Endothelial cell of umbilical vein (primary cell): ENCODE measurements at regions not wholly inside any gene's neighbourhood (a gene's known extent, or its start where the extent isn't known, plus 50 kb on each side); places are given as distances from the start of the nearest gene placed in this dataset.

Source experiments
- BruUV-seq: library from RNA; stranded (reverse); fragments of 400-500 nt; replicated peaks from 2 replicates; lab custom pipeline; 2021; lab: Mats Ljungman, UMichigan
- CTCF ChIA-PET: fragments of 300-600, 350-600 bp; sonication (Branson Sonifier 250); formaldehyde crosslinking; loops from one replicate; lab custom pipeline; 2021; ENCODE audit warnings: antibody characterized with exemption, inconsistent platforms; lab: Charles Lee
- POLR2A ChIA-PET: fragments of 300-600, 350-600 bp; sonication (Branson Sonifier 250); formaldehyde crosslinking; loops from one replicate; lab custom pipeline; 2021; ENCODE audit warnings: antibody characterized with exemption, inconsistent platforms; lab: Charles Lee
- DNase-seq: peaks from one replicate; pipeline ENCODE4 v3.0.0-alpha.2; 2011; ENCODE audit warnings: low read depth, low spot score
- FAIRE-seq: peaks from 2 replicates; lab custom pipeline; 2011; peaks lifted over from hg19 to GRCh38; lab: Jason Lieb, UNC
- H2AFZ ChIP-seq: 2 replicates; pipeline ENCODE4 v1.6.0; 2012; ENCODE audit warnings: low read depth, low read length, control low read depth, inconsistent platforms
- H3K27ac ChIP-seq: 2 replicates; pipeline ENCODE4 v1.5.1; 2011; ENCODE audit warnings: low read depth, mild to moderate bottlenecking, control low read depth, low read length, moderate library complexity; ENCODE audit not compliant: insufficient read depth
- H3K27me3 ChIP-seq, 2 experiments: 2 replicates each; pipeline versions ENCODE4 v1.6.0 to v1.6.1; 2011; ENCODE audit warnings: low read length in 2 of 2, mixed read lengths in 1 of 2; ENCODE audit not compliant: control insufficient read depth in 2 of 2, insufficient read depth in 2 of 2
- H3K36me3 ChIP-seq, 2 experiments: 2 replicates in 1 of 2; 3 replicates in 1 of 2; pipeline ENCODE4 v1.5.1; 2011; ENCODE audit warnings: low read length in 2 of 2, mild to moderate bottlenecking in 1 of 2, moderate library complexity in 1 of 2; ENCODE audit not compliant: control insufficient read depth in 2 of 2, insufficient read depth in 2 of 2; ENCODE audit errors: extremely low read depth in 1 of 2
- H3K4me1 ChIP-seq: 3 replicates; pipeline ENCODE4 v1.5.1; 2011; ENCODE audit warnings: mild to moderate bottlenecking, low read length; ENCODE audit not compliant: control insufficient read depth, insufficient read depth; ENCODE audit errors: extremely low read depth
- H3K4me2 ChIP-seq: 2 replicates; pipeline ENCODE4 v1.6.1; 2011; ENCODE audit warnings: low read length, control low read depth, mixed read lengths; ENCODE audit not compliant: insufficient read depth
- H3K4me3 ChIP-seq, 3 experiments: fragments of 200-600 bp in 1 of 3; sonication (generic), shearing (Covaris generic) in 1 of 3; replicated peaks in 1 of 3; 2 replicates each; pipeline ENCODE4 v1.5.1; 2011 to 2016; ENCODE audit warnings: control low read depth in 3 of 3, low read length in 3 of 3, mild to moderate bottlenecking in 2 of 3, inconsistent platforms in 1 of 3, low read depth in 1 of 3, moderate library complexity in 1 of 3; ENCODE audit not compliant: insufficient read depth in 1 of 3
- H3K79me2 ChIP-seq: 2 replicates; pipeline ENCODE4 v1.6.0; 2012; ENCODE audit warnings: low read length, inconsistent platforms; ENCODE audit not compliant: control insufficient read depth, insufficient read depth
- H3K9ac ChIP-seq: replicated peaks from 2 replicates; pipeline ENCODE3; 2011; ENCODE audit warnings: low read length, control low read depth; ENCODE audit not compliant: insufficient read depth; ENCODE audit errors: extremely low read depth
- H3K9me1 ChIP-seq: replicated peaks from 3 replicates; pipeline ENCODE4 v1.6.0; 2011; ENCODE audit warnings: mild to moderate bottlenecking, low read length; ENCODE audit not compliant: control insufficient read depth, insufficient read depth; ENCODE audit errors: extremely low read depth
- H3K9me3 ChIP-seq: replicated peaks from 2 replicates; pipeline ENCODE4 v1.5.1; 2012; ENCODE audit warnings: low read length, inconsistent platforms; ENCODE audit not compliant: control insufficient read depth, insufficient read depth
- H4K20me1 ChIP-seq: replicated peaks from 2 replicates; pipeline ENCODE3; 2011; ENCODE audit warnings: mild to moderate bottlenecking, low read length; ENCODE audit not compliant: control insufficient read depth, insufficient read depth; ENCODE audit errors: extremely low read depth
- CTCF ChIP-seq, 2 donors: IDR thresholded peaks; 1 replicate in 1 of 2; 2 replicates in 1 of 2; pipeline ENCODE4 v1.5.1; 2011; ENCODE audit warnings: low read length in 2 of 2, mild to moderate bottlenecking in 2 of 2, moderate library complexity in 2 of 2, control low read depth in 1 of 2, inconsistent platforms in 1 of 2, low read depth in 1 of 2; ENCODE audit not compliant: insufficient read depth in 1 of 2; ENCODE audit errors: extremely low read depth in 1 of 2
- EZH2 ChIP-seq: IDR thresholded peaks from 2 replicates; pipeline ENCODE4 v1.6.1; 2012; ENCODE audit warnings: borderline replicate concordance, low read depth, mild to moderate bottlenecking, moderate library complexity, low read length, inconsistent platforms; ENCODE audit not compliant: severe bottlenecking
- FOS ChIP-seq: IDR thresholded peaks from 2 replicates; pipeline ENCODE4 v1.6.1; 2011; ENCODE audit warnings: mild to moderate bottlenecking, low read length, moderate library complexity, borderline replicate concordance; ENCODE audit not compliant: insufficient read depth
- GATA2 ChIP-seq: IDR thresholded peaks from 2 replicates; pipeline ENCODE4 v1.7.0; 2011; ENCODE audit warnings: low read depth, mild to moderate bottlenecking, moderate library complexity, mixed read lengths, low read length; ENCODE audit not compliant: insufficient read length, insufficient read depth
- JUN ChIP-seq: IDR thresholded peaks from 2 replicates; pipeline ENCODE4 v1.6.1; 2011; ENCODE audit warnings: borderline replicate concordance, low read depth; ENCODE audit not compliant: insufficient read length, insufficient read depth
- MAX ChIP-seq: IDR thresholded peaks from 2 replicates; pipeline ENCODE4 v1.6.1; 2011; ENCODE audit not compliant: insufficient read depth, insufficient read length
- MYC ChIP-seq: IDR thresholded peaks from one replicate; pipeline ENCODE4 v1.6.1; 2011; ENCODE audit warnings: mild to moderate bottlenecking, low read depth, low read length
- POLR2A ChIP-seq: IDR thresholded peaks from 2 replicates; pipeline ENCODE4 v1.6.1; 2012; ENCODE audit warnings: low read depth, mild to moderate bottlenecking, control low read depth, low read length
- POLR2AphosphoS5 ChIP-seq: IDR thresholded peaks from 2 replicates; pipeline ENCODE4 v1.6.1; 2012; ENCODE audit warnings: low read depth, mild to moderate bottlenecking, control low read depth, low read length, moderate library complexity; ENCODE audit not compliant: insufficient read depth
- dilution Hi-C: fragments of 300-500 bp; cut with MboI; formaldehyde crosslinking; loops from one replicate; pipeline ENCODE4 v1.15.0; 2019; ENCODE audit warnings: low sequenced_read_pairs; ENCODE audit not compliant: extremely low pct_ligation_motif_present
- intact Hi-C: fragments of 100-400 bp; cut with micrococcal nuclease; formaldehyde crosslinking; loops from one replicate; pipeline ENCODE4 v1.10.0; 2022

- dilution Hi-C loops (no loop called here), intact Hi-C loops (no loop called here)
- no peaks in the 10 kb centered on the region for H3K4me1 ChIP-seq
- no peak overlapping the region for H3K27ac ChIP-seq
- no peak for FAIRE-seq
- H3K9me3 ChIP-seq: no peaks in the 10 kb centered on the region
- no peak for DNase-seq
- CTCF ChIA-PET: interaction anchor here (0.6 kb wide), 1 partner anchor 13 kb away, joined by 3 read pairs; no protein-coding TSS in a partner anchor
- H3K9me1 ChIP-seq: no peaks in the 10 kb centered on the region
- no peak overlapping the region for H3K4me2 ChIP-seq
- no peak overlapping the region for H2AFZ ChIP-seq
- no TSS peak for BruUV-seq
- no peak overlapping the region for H3K4me3 ChIP-seq
- no peaks in the 10 kb centered on the region for H3K27me3 ChIP-seq
- H4K20me1 ChIP-seq: no peaks in the 10 kb centered on the region
- no peaks in the 10 kb centered on the region for H3K36me3 ChIP-seq
- TF ChIP-seq FOS (no peak), POLR2A (no peak), POLR2AphosphoS5 (no peak), EZH2 (no peak), MYC (no peak), JUN (no peak), CTCF (IDR thresholded peaks at IDR 0.05; ENCODE audit: extremely low read depth in 1 of 2, insufficient read depth in 1 of 2, low read depth in 1 of 2, low read length in 2 of 2) (no peak), MAX (no peak), GATA2 (no peak)
- POLR2A ChIA-PET: no interaction called here
- H3K9ac ChIP-seq: no peak overlapping the region
- no peaks in the 10 kb centered on the region for H3K79me2 ChIP-seq
These were observed 175.0 kb downstream of the RPLP1 start for GRCh38 chr15:69627548-69628158.
